Nephron (organoid): ENCODE measurements at regions not wholly inside any gene's neighbourhood (a gene's known extent, or its start where the extent isn't known, plus 50 kb on each side); places are given as distances from the start of the nearest gene placed in this dataset.

ENCODE experiments used
- H3K27ac Mint-ChIP-seq, 3 experiments: 2 replicates each; pipeline ENCODE4 v1.8.0; 2020; ENCODE audit warnings: mixed read lengths in 3 of 3, mild to moderate bottlenecking in 2 of 3, moderate library complexity in 1 of 3
- H3K27me3 Mint-ChIP-seq: 2 replicates; pipeline ENCODE4 v1.8.0; 2021; ENCODE audit warnings: low read depth, mild to moderate bottlenecking, moderate library complexity, mixed read lengths
- H3K36me3 Mint-ChIP-seq: 2 replicates; pipeline ENCODE4 v1.8.0; 2020; ENCODE audit warnings: low read depth, mixed read lengths
- H3K4me1 Mint-ChIP-seq: 2 replicates; pipeline ENCODE4 v1.8.0; 2020; ENCODE audit warnings: mixed read lengths
- H3K4me3 Mint-ChIP-seq, 3 experiments: 2 replicates each; pipeline ENCODE4 v1.8.0; 2020; ENCODE audit warnings: mild to moderate bottlenecking in 3 of 3, mixed read lengths in 3 of 3, moderate library complexity in 2 of 3
- H3K9me3 Mint-ChIP-seq: 2 replicates; pipeline ENCODE4 v1.8.0; 2020; ENCODE audit warnings: mixed read lengths
- TF ChIP-seq, protein P1 (sequence below), 3 experiments: fragments of 200-600 bp; sonication (generic); IDR thresholded peaks; one replicate each; pipeline ENCODE4 v1.5.0; 2021; ENCODE audit warnings: antibody characterized with exemption in 3 of 3; ENCODE audit not compliant: unreplicated experiment in 3 of 3

DNA sequence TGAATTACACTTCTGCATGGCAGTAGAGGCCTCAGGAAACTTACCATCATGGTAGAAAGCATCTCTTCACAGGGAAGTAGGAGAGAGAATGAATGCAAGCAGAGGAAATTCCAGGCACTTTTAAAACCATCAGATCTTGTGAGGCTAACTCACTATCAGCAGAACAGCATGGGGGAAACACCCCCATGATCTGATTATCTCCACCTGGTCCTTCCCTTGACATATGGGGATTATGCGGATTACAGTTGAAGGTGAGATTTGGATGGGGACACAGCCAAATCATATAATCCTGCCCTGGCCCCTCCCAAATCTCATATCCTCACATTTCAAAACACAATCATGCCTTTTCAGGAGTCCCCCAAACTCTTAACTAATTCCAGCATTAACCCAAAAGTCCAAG is 691.1 kb downstream of the SI start:
- H3K27ac Mint-ChIP-seq, result no peak overlapping the region
- no peaks in the 10 kb centered on the region for H3K36me3 Mint-ChIP-seq
- H3K9me3 Mint-ChIP-seq, result no peaks in the 10 kb centered on the region
- no peaks in the 10 kb centered on the region for H3K4me1 Mint-ChIP-seq
- TF ChIP-seq, protein P1, sequence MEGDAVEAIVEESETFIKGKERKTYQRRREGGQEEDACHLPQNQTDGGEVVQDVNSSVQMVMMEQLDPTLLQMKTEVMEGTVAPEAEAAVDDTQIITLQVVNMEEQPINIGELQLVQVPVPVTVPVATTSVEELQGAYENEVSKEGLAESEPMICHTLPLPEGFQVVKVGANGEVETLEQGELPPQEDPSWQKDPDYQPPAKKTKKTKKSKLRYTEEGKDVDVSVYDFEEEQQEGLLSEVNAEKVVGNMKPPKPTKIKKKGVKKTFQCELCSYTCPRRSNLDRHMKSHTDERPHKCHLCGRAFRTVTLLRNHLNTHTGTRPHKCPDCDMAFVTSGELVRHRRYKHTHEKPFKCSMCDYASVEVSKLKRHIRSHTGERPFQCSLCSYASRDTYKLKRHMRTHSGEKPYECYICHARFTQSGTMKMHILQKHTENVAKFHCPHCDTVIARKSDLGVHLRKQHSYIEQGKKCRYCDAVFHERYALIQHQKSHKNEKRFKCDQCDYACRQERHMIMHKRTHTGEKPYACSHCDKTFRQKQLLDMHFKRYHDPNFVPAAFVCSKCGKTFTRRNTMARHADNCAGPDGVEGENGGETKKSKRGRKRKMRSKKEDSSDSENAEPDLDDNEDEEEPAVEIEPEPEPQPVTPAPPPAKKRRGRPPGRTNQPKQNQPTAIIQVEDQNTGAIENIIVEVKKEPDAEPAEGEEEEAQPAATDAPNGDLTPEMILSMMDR (IDR thresholded peaks at IDR 0.05; ENCODE audit: unreplicated experiment in 3 of 3), result no peak
- no peaks in the 10 kb centered on the region for H3K27me3 Mint-ChIP-seq
- H3K4me3 Mint-ChIP-seq, result no peak overlapping the region

DNA sequence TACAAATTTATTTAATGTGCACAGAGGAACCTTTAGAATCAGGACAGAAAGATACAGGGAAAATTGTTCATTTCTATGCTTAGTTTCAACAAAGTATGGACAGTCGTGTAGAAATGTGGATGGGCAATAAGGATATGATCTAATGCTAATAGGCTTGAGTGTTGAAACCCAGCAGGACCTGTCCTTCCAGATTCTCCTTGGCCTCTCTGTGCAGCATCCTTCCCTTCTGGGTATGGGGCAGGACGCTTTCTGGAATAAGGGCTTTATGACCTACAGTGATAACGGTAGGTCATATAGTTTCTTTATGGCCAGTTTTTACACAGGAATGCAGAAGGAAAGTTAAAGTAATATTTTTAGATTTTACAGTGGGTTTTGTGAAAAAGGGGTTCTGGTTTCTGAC is 698.1 kb downstream of the SI start:
- H3K27ac Mint-ChIP-seq, result no peak overlapping the region
- no peaks in the 10 kb centered on the region for H3K36me3 Mint-ChIP-seq
- TF ChIP-seq, protein P1 (IDR thresholded peaks at IDR 0.05; ENCODE audit: unreplicated experiment in 3 of 3), result no peak
- no peaks in the 10 kb centered on the region for H3K27me3 Mint-ChIP-seq
- H3K4me1 Mint-ChIP-seq, result no peaks in the 10 kb centered on the region
- H3K4me3 Mint-ChIP-seq, result no peak overlapping the region
- no peaks in the 10 kb centered on the region for H3K9me3 Mint-ChIP-seq

DNA sequence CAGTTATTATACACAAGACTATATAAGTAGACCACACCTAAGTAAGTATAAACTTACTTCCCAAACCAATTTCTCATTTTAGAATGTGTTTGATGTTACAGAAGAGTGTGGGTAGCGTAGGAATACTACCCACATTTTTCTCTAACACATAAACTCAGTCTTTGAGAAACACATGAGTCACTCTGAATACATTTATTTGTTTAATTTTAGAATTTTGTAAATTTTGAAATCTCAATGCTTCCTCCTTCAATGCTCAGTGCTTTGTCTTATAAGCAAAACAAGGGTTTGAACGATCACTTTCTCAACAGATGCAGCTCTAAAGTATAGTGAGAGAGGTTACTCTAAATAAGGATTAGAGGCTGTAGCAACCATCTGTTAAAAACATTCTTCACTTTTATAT is 700.8 kb downstream of the SI start:
- no peaks in the 10 kb centered on the region for H3K27me3 Mint-ChIP-seq
- H3K9me3 Mint-ChIP-seq, result no peaks in the 10 kb centered on the region
- no peak overlapping the region for H3K27ac Mint-ChIP-seq
- TF ChIP-seq, protein P1 (IDR thresholded peaks at IDR 0.05; ENCODE audit: unreplicated experiment in 3 of 3), result no peak
- no peak overlapping the region for H3K4me3 Mint-ChIP-seq
- no peaks in the 10 kb centered on the region for H3K36me3 Mint-ChIP-seq
- no peaks in the 10 kb centered on the region for H3K4me1 Mint-ChIP-seq

DNA sequence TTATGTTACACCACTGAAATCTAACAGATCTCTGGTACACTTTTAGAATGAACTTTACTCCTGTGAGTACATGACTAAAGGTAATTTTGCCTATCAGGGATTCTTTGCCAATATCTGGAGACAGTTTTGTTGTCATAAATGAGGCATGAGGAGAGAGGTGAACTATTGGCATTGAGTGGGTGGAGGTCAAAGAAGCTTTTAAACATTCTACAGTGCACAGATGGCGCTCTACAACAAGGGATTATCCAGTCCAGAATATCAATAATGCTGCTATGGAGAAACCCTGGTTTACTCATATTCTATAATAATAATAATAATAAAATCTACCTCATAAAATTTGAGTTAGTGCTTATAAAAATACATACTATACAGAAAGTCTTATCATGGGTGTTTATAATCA is 702.3 kb downstream of the SI start:
- Mint-ChIP-seq H3K27me3 (no peaks in the 10 kb centered on the region), H3K27ac (no peak overlapping the region), H3K9me3 (no peaks in the 10 kb centered on the region), H3K4me3 (no peak overlapping the region), H3K4me1 (no peaks in the 10 kb centered on the region), H3K36me3 (no peaks in the 10 kb centered on the region)
- TF ChIP-seq, protein P1 (IDR thresholded peaks at IDR 0.05; ENCODE audit: unreplicated experiment in 3 of 3), result no peak

DNA sequence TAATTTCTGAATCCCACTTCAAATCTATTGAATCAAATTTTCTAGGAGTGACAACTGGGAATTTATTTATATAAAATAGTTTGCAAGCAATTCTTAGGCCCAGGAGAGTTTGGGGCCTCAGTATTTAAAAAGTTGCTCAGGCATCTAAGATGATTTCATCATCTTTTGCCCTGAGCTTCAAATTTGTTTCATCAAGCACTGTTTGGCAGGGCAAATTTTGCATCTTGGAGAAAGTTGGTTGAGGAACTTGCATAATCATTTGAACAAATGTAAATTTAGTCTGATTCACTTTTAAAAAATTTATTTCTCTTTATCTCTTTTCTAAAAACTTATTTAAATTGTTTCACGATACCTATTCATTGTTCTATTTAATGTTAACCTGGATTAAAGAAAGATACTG is 702.8 kb downstream of the SI start:
- no peaks in the 10 kb centered on the region for H3K27me3 Mint-ChIP-seq
- no peaks in the 10 kb centered on the region for H3K4me1 Mint-ChIP-seq
- H3K9me3 Mint-ChIP-seq, result no peaks in the 10 kb centered on the region
- TF ChIP-seq, protein P1 (IDR thresholded peaks at IDR 0.05; ENCODE audit: unreplicated experiment in 3 of 3), result no peak
- H3K36me3 Mint-ChIP-seq, result no peaks in the 10 kb centered on the region
- H3K27ac Mint-ChIP-seq, result no peak overlapping the region
- H3K4me3 Mint-ChIP-seq, result no peak overlapping the region

DNA sequence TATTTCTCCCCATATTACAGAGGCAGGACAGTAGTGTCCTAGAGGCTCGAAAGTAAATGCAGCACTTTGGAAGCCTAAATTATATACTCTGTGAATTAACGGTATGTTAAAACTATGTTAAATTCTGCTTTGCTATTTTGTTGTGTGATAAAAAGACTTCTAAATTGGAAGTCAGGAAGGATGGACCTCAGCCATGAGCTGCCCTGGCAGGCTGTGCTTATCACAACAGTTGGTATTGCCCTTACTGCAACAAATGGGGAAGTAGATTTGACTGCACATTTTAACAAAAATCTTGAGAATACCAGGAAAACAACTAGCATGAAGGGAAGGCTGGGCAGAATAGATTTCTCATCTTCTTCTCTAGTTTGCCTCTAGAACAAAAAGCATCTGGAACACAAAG is 706.6 kb downstream of the SI start:
- Mint-ChIP-seq H3K27ac (no peak overlapping the region), H3K4me1 (no peaks in the 10 kb centered on the region), H3K4me3 (no peak overlapping the region), H3K36me3 (no peaks in the 10 kb centered on the region), H3K27me3 (no peaks in the 10 kb centered on the region), H3K9me3 (no peaks in the 10 kb centered on the region)
- TF ChIP-seq, protein P1 (IDR thresholded peaks at IDR 0.05; ENCODE audit: unreplicated experiment in 3 of 3), result no peak
